Smooth muscle cell (in vitro differentiated cells): ENCODE measurements at regions not wholly inside any gene's neighbourhood (a gene's known extent, or its start where the extent isn't known, plus 50 kb on each side); places are given as distances from the start of the nearest gene placed in this dataset.

Experiments
- DNase-seq: peaks from one replicate; lab custom pipeline; 2025; ENCODE audit not compliant: unreplicated experiment; lab: John Stamatoyannopoulos, UW
- H2AFZ ChIP-seq: fragments of 200-600 bp; sonication (generic); 2 replicates; pipeline ENCODE4 v1.6.0; 2016; ENCODE audit warnings: antibody characterized with exemption, low read depth, mild to moderate bottlenecking
- H3F3A ChIP-seq: fragments of 200-600 bp; sonication (generic); 2 replicates; pipeline ENCODE4 v1.6.0; 2017; ENCODE audit warnings: antibody characterized with exemption, low read depth
- H3K27ac ChIP-seq: fragments of 200-600 bp; sonication (generic); 2 replicates; pipeline ENCODE4 v1.5.1; 2016; ENCODE audit warnings: low read depth, mild to moderate bottlenecking
- H3K27me3 ChIP-seq: fragments of 200-600 bp; sonication (generic); 2 replicates; pipeline ENCODE4 v1.6.1; 2016; ENCODE audit warnings: low read depth, mild to moderate bottlenecking
- H3K36me3 ChIP-seq: fragments of 200-600 bp; sonication (generic); 2 replicates; pipeline ENCODE4 v1.5.1; 2016; ENCODE audit warnings: low read depth
- H3K4me1 ChIP-seq: fragments of 200-600 bp; sonication (generic); 2 replicates; pipeline ENCODE4 v1.5.1; 2016; ENCODE audit warnings: low read depth
- H3K4me2 ChIP-seq: fragments of 200-600 bp; sonication (generic); 2 replicates; pipeline ENCODE4 v1.6.0; 2016; ENCODE audit warnings: mild to moderate bottlenecking
- H3K4me3 ChIP-seq: fragments of 200-600 bp; sonication (generic); 2 replicates; pipeline ENCODE4 v1.5.1; 2016; ENCODE audit warnings: mild to moderate bottlenecking
- H3K79me2 ChIP-seq: fragments of 200-600 bp; sonication (generic); 2 replicates; pipeline ENCODE4 v1.6.0; 2016; ENCODE audit warnings: low read depth, mild to moderate bottlenecking
- H3K9ac ChIP-seq: fragments of 200-600 bp; sonication (generic); 2 replicates; pipeline ENCODE4 v1.6.0; 2016; ENCODE audit warnings: low read depth
- H3K9me3 ChIP-seq: fragments of 200-600 bp; sonication (generic); replicated peaks from 2 replicates; pipeline ENCODE4 v1.5.1; 2016; ENCODE audit warnings: low read depth
- H4K20me1 ChIP-seq: fragments of 200-600 bp; sonication (generic); 2 replicates; pipeline ENCODE4 v1.6.0; 2016; ENCODE audit warnings: low read depth
- CTCF ChIP-seq: fragments of 200-600 bp; sonication (generic); IDR thresholded peaks from 2 replicates; pipeline ENCODE4 v1.5.1; 2017; ENCODE audit warnings: borderline replicate concordance, mild to moderate bottlenecking, antibody characterized with exemption; ENCODE audit not compliant: insufficient read depth, poor library complexity, severe bottlenecking
- WGBS: methylation state at CpG from one replicate; pipeline ENCODE4 v1.1.7; 2016; ENCODE audit warnings: low lambda C conversion rate; 5-methylcytosine and 5-hydroxymethylcytosine counted together

DNA sequence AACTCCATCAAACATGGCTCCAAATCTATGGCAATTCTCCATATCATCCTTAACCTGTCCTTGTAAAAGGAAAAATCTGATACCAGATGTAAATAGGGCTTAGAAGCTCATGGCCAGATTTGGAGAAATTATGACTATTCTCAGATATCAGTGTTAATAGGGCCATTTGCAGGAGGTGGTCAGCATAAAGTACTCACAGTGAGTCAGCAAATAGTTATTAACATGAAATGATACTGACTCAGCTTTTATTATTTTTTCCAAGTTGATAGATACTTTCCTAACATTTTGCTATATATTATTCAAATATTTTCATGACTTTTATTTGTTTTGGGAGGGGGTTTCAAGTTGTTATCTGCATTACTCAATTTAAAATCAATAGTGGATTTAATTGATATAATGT lies 255.8 kb downstream of the MFSD1 start:
- no peaks in the 10 kb centered on the region for H4K20me1 ChIP-seq
- no peak overlapping the region for H3K4me2 ChIP-seq
- H3F3A ChIP-seq = no peaks in the 10 kb centered on the region
- H3K4me3 ChIP-seq = no peak overlapping the region
- TF ChIP-seq CTCF = no peak
- no peak overlapping the region for H2AFZ ChIP-seq
- H3K27me3 ChIP-seq = no peaks in the 10 kb centered on the region
- H3K79me2 ChIP-seq = no peaks in the 10 kb centered on the region
- H3K4me1 ChIP-seq = no peaks in the 10 kb centered on the region
- H3K9ac ChIP-seq = no peak overlapping the region
- no peaks in the 10 kb centered on the region for H3K9me3 ChIP-seq
- DNase-seq = no peak
- H3K27ac ChIP-seq = no peak overlapping the region
- no peaks in the 10 kb centered on the region for H3K36me3 ChIP-seq

DNA sequence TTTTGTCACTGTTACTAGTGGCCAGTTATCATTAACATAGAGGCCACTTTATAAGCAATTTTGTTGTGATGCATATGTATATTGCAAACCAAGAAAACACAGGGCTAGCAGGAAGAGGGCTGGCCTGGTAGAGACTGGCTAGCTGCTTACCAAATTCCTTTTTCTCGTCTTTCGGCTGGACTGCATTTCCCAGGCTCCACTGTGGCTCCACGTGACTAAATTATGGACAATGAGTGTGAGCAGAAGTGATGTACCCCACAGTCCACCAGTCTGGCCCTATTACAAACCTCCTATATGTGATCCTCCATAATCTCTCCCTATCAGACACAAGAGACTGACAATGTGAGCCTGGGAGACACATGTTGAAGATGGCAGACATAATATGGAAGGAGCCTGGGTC lies 257.0 kb downstream of the MFSD1 start:
- 88% methylated on average over 3 of the region's 3 CpGs for WGBS
- no peak for TF ChIP-seq CTCF
- H3K27me3 ChIP-seq = no peaks in the 10 kb centered on the region

GRCh38 chr3:159059395-159059794 lies 257.5 kb downstream of the MFSD1 start:
- 98% methylated on average over 2 of the region's 2 CpGs for WGBS
- DNase-seq = no peak
- Histone ChIP-seq H3K27ac (no peak overlapping the region), H3K4me3 (no peak overlapping the region), H3F3A (no peaks in the 10 kb centered on the region), H2AFZ (no peak overlapping the region), H4K20me1 (no peaks in the 10 kb centered on the region), H3K9ac (no peak overlapping the region), H3K79me2 (no peaks in the 10 kb centered on the region), H3K27me3 (no peaks in the 10 kb centered on the region), H3K4me1 (no peaks in the 10 kb centered on the region), H3K36me3 (no peaks in the 10 kb centered on the region), H3K9me3 (no peaks in the 10 kb centered on the region), H3K4me2 (no peak overlapping the region)
- no peak for TF ChIP-seq CTCF

More for the DNA sequence above, 257.0 kb downstream of the MFSD1 start:
- no peak overlapping the region for H3K27ac ChIP-seq
- DNase-seq = no peak
- no peaks in the 10 kb centered on the region for H3K4me1 ChIP-seq
- H3K4me2 ChIP-seq = no peak overlapping the region
- H3K9me3 ChIP-seq = no peaks in the 10 kb centered on the region
- H3K36me3 ChIP-seq = no peaks in the 10 kb centered on the region
- no peaks in the 10 kb centered on the region for H3K79me2 ChIP-seq
- H3K9ac ChIP-seq = no peak overlapping the region
- H3F3A ChIP-seq = no peaks in the 10 kb centered on the region
- no peaks in the 10 kb centered on the region for H4K20me1 ChIP-seq
- H2AFZ ChIP-seq = no peak overlapping the region
- no peak overlapping the region for H3K4me3 ChIP-seq

GRCh38 chr3:159062734-159063410 lies 261.0 kb downstream of the MFSD1 start:
- no peaks in the 10 kb centered on the region for H3K79me2 ChIP-seq
- no peaks in the 10 kb centered on the region for H3K4me1 ChIP-seq
- no peak overlapping the region for H3K27ac ChIP-seq
- H3K9me3 ChIP-seq = no peaks in the 10 kb centered on the region
- H3F3A ChIP-seq = no peaks in the 10 kb centered on the region
- DNase-seq = no peak
- 87% methylated on average over 6 of the region's 6 CpGs for WGBS
- no peak overlapping the region for H3K4me3 ChIP-seq
- H2AFZ ChIP-seq = no peak overlapping the region
- no peak overlapping the region for H3K4me2 ChIP-seq
- no peak overlapping the region for H3K9ac ChIP-seq
- H4K20me1 ChIP-seq = no peaks in the 10 kb centered on the region
- no peaks in the 10 kb centered on the region for H3K27me3 ChIP-seq
- TF ChIP-seq CTCF = no peak
- H3K36me3 ChIP-seq = no peaks in the 10 kb centered on the region
